ENCODE measurements at regions not wholly inside any gene's neighbourhood (a gene's known extent, or its start where the extent isn't known, plus 50 kb on each side); places are given as distances from the start of the nearest gene placed in this dataset.

DNA sequence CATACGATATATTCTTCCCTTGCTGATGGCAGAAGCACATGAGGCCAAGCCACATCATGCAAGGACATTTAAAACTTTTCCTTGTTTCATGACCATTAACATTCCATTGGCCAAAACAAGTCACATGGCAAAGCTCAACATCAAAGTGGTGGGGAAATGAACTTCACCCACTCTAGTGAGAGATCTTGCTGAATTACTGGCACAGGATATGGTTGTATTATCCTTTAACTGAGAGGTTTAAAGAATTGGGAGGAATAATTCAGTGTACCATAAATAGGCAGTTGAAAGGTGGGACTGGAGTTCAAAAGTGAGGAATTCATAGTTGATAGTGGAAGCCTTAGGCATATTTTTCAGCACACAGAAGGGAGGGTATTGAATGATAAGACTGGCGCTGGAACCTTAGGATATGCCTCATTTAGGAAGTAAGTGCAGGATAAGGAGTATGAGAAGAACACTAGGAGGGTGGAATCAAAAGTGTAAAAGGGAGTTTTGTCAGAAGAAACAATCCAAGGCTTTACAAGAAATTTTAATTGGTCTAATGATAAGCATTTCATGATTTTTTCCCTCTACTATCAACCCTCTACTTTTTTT, 398.8 kb downstream of the C12orf75 start:
- in situ Hi-C loops (cut with HindIII; ENCODE audit: low sequenced_read_pairs) = no loop called here
- H3K4me3 ChIP-seq (ENCODE audit: low read depth, low read length) = no peak overlapping the region
- TF ChIP-seq CTCF (IDR thresholded peaks at IDR 0.05; ENCODE audit: low read depth, low read length) = no peak
- DNase-seq (ENCODE audit: low read depth, low spot score) = no peak

GRCh38 chr12:105729926-105730325, 399.4 kb downstream of the C12orf75 start:
- no peak overlapping the region for H3K4me3 ChIP-seq (ENCODE audit: low read depth, low read length)
- DNase-seq (ENCODE audit: low read depth, low spot score) = peak; percentile 70
- no peak for TF ChIP-seq CTCF (IDR thresholded peaks at IDR 0.05; ENCODE audit: low read depth, low read length)
- in situ Hi-C loops (cut with HindIII; ENCODE audit: low sequenced_read_pairs) = no loop called here

GRCh38 chr12:105733579-105733978, 403.1 kb downstream of the C12orf75 start:
- H3K4me3 ChIP-seq (ENCODE audit: low read depth, low read length) = no peak overlapping the region
- TF ChIP-seq CTCF (IDR thresholded peaks at IDR 0.05; ENCODE audit: low read depth, low read length) = no peak
- no peak for DNase-seq (ENCODE audit: low read depth, low spot score)
- in situ Hi-C loops (cut with HindIII; ENCODE audit: low sequenced_read_pairs) = no loop called here

GRCh38 chr12:105736498-105736897, 402.3 kb downstream of the NUAK1 start:
- no peak for DNase-seq (ENCODE audit: low read depth, low spot score)
- H3K4me3 ChIP-seq (ENCODE audit: low read depth, low read length) = no peak overlapping the region
- in situ Hi-C loops (cut with HindIII; ENCODE audit: low sequenced_read_pairs) = no loop called here
- TF ChIP-seq CTCF (IDR thresholded peaks at IDR 0.05; ENCODE audit: low read depth, low read length) = no peak

- in situ Hi-C loops (cut with HindIII; ENCODE audit: low sequenced_read_pairs) = no loop called here
- TF ChIP-seq CTCF (IDR thresholded peaks at IDR 0.05; ENCODE audit: low read depth, low read length) = no peak
- no peak for DNase-seq (ENCODE audit: low read depth, low spot score)
- H3K4me3 ChIP-seq (ENCODE audit: low read depth, low read length) = no peak overlapping the region
Observed at GRCh38 chr12:105738051-105738450, 400.7 kb downstream of the NUAK1 start.

DNA sequence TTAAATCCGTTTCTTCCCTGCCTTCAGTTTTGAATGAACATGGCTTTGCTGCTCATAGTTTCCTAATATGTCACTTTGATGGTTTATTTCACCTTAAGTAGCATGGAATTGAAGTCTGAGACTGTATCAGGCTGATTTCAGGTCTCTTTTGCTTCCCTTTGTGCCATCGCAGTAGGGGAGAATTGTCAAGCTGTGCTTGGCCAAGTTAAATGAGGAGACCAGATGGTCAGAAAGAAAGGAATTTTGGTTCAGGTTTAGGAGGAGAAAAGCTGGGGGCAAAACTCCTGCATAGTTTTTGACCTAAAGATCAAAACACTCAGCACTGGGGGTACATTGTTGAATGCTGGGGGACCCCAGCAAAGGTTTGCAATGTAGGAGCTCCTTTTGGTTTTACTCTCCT, 398.4 kb downstream of the NUAK1 start:
- no peak for TF ChIP-seq CTCF (IDR thresholded peaks at IDR 0.05; ENCODE audit: low read depth, low read length)
- H3K4me3 ChIP-seq (ENCODE audit: low read depth, low read length) = no peak overlapping the region
- in situ Hi-C loops (cut with HindIII; ENCODE audit: low sequenced_read_pairs) = no loop called here
- peak; percentile 50 for DNase-seq (ENCODE audit: low read depth, low spot score)

All from astrocyte of the spinal cord (primary cell).